ENCODE measurements at regions not wholly inside any gene's neighbourhood (a gene's known extent, or its start where the extent isn't known, plus 50 kb on each side); places are given as distances from the start of the nearest gene placed in this dataset.
"Not testable (repeated sequence)": the region's sequence is repeated elsewhere in the genome, so short reads cannot be mapped to it uniquely, and the experiment has no call there.

- no peak for TF ChIP-seq CTCF (IDR thresholded peaks at IDR 0.05; ENCODE audit: unreplicated experiment)
Measured at GRCh38 chr7:118995350-118995749, 770.8 kb downstream of the ANKRD7 start.

GRCh38 chr7:119007236-119007635, 782.7 kb downstream of the ANKRD7 start:
- TF ChIP-seq CTCF (IDR thresholded peaks at IDR 0.05; ENCODE audit: unreplicated experiment), result no peak
- H3K27ac Mint-ChIP-seq, result no peak overlapping the region
- no peak for DNase-seq (ENCODE audit: low spot score, unreplicated experiment)
- no peaks in the 10 kb centered on the region for H3K9me3 Mint-ChIP-seq (ENCODE audit: low read depth)
- H3K4me3 Mint-ChIP-seq (ENCODE audit: low read depth), result no peak overlapping the region
- no peaks in the 10 kb centered on the region for H3K36me3 Mint-ChIP-seq (ENCODE audit: insufficient read depth)
- no peaks in the 10 kb centered on the region for H3K4me1 Mint-ChIP-seq (ENCODE audit: low read depth)
- H3K27me3 Mint-ChIP-seq, result no peaks in the 10 kb centered on the region

More at GRCh38 chr7:118995350-118995749, 770.8 kb downstream of the ANKRD7 start:
- Mint-ChIP-seq H3K27me3 (no peaks in the 10 kb centered on the region), H3K4me3 (ENCODE audit: low read depth) (no peak overlapping the region), H3K27ac (no peak overlapping the region), H3K4me1 (ENCODE audit: low read depth) (peaks cover 4% of the 10 kb centered on the region), H3K9me3 (ENCODE audit: low read depth) (no peaks in the 10 kb centered on the region), H3K36me3 (ENCODE audit: insufficient read depth) (no peaks in the 10 kb centered on the region)
- no peak for DNase-seq (ENCODE audit: low spot score, unreplicated experiment)

GRCh38 chr7:119010635-119011034, 786.1 kb downstream of the ANKRD7 start:
- TF ChIP-seq CTCF (IDR thresholded peaks at IDR 0.05; ENCODE audit: unreplicated experiment), result no peak
- no peak overlapping the region for H3K4me3 Mint-ChIP-seq (ENCODE audit: low read depth)
- no peaks in the 10 kb centered on the region for H3K36me3 Mint-ChIP-seq (ENCODE audit: insufficient read depth)
- no peaks in the 10 kb centered on the region for H3K27me3 Mint-ChIP-seq
- H3K4me1 Mint-ChIP-seq (ENCODE audit: low read depth), result no peaks in the 10 kb centered on the region
- no peaks in the 10 kb centered on the region for H3K9me3 Mint-ChIP-seq (ENCODE audit: low read depth)
- no peak for DNase-seq (ENCODE audit: low spot score, unreplicated experiment)
- H3K27ac Mint-ChIP-seq, result no peak overlapping the region

DNA sequence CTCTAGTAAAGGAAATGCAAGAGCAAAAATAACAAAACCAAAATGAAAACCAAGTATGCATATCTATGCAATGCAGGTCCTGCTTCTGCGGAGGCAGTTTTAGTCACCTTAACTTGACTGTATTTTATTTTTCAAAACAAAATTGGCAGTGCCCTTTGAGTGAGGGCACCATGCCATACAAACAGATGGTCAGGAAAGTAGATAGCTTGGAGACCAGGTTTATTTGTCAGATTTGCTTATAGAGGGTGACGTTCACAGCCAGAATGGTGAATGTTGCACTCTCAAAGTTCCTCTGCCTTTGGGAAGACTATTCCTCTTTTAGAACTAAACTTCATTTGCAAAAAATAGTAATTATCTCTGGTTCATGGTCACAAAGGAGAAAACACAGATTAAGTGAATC, 801.9 kb downstream of the ANKRD7 start:
- no peak for TF ChIP-seq CTCF (IDR thresholded peaks at IDR 0.05; ENCODE audit: unreplicated experiment)
- Mint-ChIP-seq H3K36me3 (ENCODE audit: insufficient read depth) (no peaks in the 10 kb centered on the region), H3K4me3 (ENCODE audit: low read depth) (no peak overlapping the region), H3K27ac (no peak overlapping the region), H3K4me1 (ENCODE audit: low read depth) (no peaks in the 10 kb centered on the region), H3K9me3 (ENCODE audit: low read depth) (peaks cover 14% of the 10 kb centered on the region), H3K27me3 (no peaks in the 10 kb centered on the region)
- DNase-seq (ENCODE audit: low spot score, unreplicated experiment), result no peak

DNA sequence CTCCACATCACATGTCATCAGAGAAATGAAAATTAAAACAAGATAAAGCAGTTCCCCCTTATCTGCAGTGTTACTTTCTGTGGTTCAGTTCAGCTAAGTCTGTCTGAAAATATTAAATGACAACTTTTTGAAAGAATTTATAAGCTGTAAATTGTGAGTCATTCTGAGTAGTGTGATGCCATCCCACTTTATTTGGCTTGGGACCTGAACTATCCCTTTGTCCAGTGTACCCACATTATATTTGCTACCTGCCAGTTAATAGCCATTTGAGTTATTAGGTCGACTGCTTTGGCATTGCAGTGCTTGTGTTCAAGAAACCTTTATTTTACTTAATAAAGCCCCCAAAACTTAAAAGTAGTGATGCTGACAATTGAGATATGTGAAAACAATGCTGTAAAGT, 804.2 kb downstream of the ANKRD7 start:
- Mint-ChIP-seq H3K27me3 (no peaks in the 10 kb centered on the region), H3K27ac (no peak overlapping the region), H3K4me1 (ENCODE audit: low read depth) (no peaks in the 10 kb centered on the region), H3K9me3 (ENCODE audit: low read depth) (peaks cover 6% of the 10 kb centered on the region), H3K36me3 (ENCODE audit: insufficient read depth) (no peaks in the 10 kb centered on the region), H3K4me3 (ENCODE audit: low read depth) (no peak overlapping the region)
- DNase-seq (ENCODE audit: low spot score, unreplicated experiment), result no peak
- TF ChIP-seq CTCF (IDR thresholded peaks at IDR 0.05; ENCODE audit: unreplicated experiment), result no peak

DNA sequence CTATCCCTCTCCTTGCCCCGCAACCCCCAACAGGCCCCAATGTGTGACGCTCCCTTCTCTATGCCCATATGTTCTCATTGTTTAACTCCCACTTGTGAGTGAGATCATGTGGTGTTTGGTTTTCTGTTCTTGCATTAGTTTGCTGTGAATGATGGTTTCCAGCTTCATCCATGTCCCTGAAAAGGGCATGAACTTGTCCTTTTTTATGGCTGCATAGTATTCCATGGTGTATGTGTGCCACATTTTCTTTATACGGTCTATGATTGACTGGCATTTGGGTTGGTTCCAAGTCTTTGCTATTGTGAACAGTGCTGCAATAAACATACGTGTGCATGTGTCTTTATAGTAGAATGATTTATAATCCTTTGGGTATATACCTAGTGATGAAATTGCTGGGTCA, 807.6 kb downstream of the ANKRD7 start:
- not testable (repeated sequence) for H3K4me1 Mint-ChIP-seq (ENCODE audit: low read depth); DNase-seq (ENCODE audit: low spot score, unreplicated experiment); H3K27ac Mint-ChIP-seq; H3K36me3 Mint-ChIP-seq (ENCODE audit: insufficient read depth); H3K4me3 Mint-ChIP-seq (ENCODE audit: low read depth); H3K27me3 Mint-ChIP-seq; H3K9me3 Mint-ChIP-seq (ENCODE audit: low read depth)
